Ecto neural progenitor cell (in vitro differentiated cells): ENCODE measurements at regions not wholly inside any gene's neighbourhood (a gene's known extent, or its start where the extent isn't known, plus 50 kb on each side); places are given as distances from the start of the nearest gene placed in this dataset.
A peak's percentile ranks its signal among the peaks of the same experiment; 100 is the strongest.

ENCODE experiments used
- DNase-seq: peaks from one replicate; pipeline ENCODE4 v3.0.0-alpha.2; 2018; ENCODE audit warnings: low spot score

DNA sequence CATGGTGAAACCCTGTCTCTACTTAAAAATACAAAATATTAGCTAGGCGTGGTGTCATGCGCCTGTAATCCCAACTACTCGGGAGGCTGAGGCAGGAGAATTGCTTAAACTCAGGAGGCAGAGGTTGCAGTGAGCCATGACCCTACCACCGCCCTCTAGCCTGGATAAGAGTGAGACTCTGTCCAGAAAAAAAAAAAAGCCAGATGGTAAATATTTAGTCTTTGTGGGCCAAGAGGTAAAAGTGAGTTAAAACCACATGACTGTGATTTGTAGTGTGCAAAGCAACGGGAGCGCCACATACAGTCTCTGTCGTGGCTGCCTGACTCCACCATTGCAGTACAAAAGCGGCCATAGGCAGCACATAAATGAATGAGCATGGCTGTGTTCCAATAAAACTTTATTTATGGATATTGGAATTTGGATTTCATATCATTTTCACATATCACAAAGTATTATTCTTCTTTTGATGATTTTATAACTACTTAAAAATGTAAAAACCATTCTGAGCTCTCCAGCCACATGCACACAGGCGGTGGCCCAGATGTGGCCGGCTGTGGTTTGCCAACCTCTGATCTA, 51.8 kb upstream of the CASZ1 start:
- DNase-seq: no peak

DNA sequence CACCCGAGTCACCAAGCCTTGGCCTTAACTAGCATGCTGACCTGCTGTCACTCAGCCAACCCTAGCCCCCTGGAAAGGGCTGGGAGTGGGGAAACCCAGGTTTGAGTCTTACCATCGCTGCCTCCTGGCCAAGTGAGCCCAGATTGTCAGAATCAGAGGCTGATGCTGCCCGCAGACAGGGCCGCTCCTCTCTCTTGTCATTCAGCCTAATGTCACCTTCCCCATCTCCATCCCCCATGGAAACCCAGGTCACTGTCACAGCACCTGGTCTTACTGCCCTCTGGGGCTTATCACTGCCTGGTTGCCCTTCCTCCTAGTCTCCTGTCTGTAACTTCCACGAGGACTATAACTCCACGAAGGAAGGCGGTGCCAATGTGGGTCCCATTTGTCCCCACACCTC, 53.6 kb upstream of the CASZ1 start:
- DNase-seq: no peak

DNA sequence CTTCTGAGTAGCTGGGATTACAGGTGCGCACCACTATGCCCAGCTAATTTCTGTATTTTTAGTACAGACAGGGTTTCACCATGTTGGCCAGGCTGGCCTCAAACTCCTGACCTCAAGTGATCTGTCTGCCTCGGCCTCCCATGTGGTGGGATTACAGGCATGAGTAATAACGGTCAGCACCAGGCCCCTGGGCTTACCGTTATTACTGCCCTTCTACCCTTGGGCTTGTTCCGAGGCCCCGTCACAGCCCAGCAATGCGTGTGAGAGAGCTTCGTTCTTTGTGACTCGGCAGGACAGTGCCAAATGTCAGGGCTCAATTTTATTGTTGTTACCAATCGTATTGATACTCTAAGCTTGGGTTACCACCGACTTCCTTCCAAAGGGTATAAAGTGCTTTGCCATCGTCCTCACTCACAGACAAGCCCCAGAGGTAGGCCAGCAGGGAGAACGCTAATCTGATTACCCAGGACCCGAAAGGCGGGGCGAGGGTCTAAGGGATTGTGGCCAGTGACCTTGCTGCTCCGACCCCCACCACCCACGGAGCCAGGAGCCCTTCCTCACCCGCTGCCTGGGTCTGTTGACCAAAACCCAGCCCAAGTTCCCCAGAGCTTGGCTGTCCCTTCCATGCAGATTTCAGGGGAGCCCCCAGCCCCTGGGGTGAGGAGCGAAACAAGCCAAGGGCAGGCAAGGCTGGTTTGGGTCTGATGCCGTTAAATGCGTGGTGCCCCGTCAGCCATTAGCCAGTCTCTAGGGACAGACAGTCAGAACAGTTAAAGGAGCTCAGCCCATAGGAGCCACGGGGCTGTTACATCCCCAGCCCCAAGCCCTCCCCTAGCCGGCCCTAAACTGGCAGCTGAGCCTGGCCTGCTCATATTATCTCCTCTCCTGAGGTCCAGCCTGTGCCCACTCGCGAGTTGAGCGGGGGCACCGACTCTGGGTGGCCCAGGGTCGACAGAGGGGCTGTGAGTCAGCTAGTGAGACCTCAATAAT, 54.9 kb upstream of the CASZ1 start:
- no peak for DNase-seq

DNA sequence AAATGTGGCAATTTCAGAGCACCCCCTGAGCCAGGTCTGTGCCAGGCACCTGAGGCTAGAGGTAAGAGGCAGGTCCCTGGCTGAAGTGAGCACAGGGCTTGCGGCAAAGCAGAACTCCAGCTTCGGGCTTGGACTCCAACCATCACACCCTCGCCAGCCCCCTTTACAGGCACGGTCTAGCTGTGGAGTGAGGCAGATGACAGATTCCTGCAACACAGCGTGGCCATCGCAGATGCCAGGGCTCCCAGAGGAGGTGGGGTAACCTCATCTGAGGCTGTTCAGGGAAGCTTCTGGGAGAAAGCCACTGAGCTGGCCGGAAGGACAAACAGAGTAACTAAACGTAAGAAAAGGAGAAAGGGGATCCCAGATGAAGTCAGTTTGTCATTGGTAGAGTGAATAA, 55.6 kb upstream of the CASZ1 start:
- DNase-seq: no peak

DNA sequence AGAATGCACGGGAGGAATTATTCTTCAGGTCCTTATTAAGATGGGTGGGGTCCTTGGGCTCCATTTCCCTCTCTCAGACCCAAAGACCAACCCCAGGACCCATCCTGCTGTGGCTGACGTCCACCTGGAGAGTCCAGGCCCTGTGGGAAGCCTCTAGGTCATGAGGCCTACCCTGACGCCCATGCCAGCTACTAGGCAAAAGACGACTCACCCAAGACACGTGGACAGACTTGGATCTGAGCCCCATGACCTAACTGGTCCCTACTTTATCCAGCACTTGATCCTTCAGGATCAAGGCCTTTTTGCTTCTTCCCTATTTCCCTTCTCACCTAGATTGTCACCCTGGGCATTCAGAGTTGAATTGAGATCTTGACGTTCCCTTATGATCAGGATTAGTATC, 56.0 kb upstream of the CASZ1 start:
- no peak for DNase-seq

DNA sequence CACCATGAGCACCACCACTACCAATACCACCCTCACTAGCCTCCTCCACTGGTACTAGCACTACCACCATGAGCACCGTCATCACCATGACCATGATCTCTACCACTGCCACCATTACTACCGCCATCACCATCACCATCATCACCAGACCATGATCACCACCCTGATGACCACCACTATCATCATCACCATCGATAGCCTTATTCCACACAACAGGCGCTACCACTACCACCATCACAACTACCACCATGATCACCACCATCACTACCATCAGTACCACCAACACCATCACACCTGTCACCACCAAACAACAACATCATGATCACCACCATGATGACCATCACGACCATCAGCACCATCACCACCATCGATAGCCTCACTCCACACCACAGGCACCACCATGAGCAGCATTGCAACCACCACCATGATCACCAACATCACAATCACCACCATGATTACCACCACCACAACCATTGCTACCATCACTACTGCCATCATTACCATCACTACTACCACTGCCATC, 56.6 kb upstream of the CASZ1 start:
- DNase-seq: no peak

DNA sequence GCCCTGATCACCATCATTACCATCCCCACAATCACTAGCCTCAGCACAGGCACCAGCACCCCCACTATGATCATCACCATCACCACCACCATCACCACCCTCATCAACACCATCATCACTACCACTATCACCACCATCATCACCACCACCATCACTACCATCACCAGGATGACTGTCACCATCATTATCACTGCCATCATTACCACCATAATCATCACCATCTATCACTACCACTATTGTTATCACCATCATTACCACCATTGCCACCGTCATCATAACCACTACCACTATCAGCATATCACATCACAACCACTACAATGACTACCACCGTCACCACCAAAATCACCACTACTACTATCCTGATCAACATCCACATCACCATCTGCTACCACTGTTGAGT, 57.3 kb upstream of the CASZ1 start:
- no peak for DNase-seq

DNA sequence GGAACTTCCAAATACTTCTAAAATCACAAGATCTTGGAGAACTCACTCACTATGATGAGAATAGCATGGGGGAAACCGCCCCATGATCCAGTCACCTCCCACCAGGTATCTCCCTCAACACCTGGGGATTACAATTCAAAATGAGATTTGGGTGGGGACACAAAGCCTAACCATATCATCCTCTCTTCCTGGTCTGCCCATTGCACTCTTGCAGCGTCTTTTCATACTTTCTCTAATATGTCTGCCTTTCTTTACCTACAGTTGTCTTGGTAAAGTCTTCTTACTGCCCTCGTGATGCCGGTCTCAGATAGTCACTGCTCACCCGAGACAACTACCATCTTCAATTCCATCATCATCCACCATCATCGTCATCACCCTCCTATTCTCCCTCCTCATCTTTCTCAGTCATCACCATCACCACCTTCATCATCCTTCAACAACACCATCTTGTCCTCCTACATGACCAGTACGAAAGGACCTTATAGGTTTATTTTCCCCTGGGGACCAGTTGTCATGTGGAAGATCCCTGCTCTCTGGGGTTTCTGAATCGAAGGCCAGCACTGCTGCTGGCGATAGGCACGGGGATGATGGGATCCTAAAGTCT, 58.5 kb upstream of the CASZ1 start:
- DNase-seq: no peak

DNA sequence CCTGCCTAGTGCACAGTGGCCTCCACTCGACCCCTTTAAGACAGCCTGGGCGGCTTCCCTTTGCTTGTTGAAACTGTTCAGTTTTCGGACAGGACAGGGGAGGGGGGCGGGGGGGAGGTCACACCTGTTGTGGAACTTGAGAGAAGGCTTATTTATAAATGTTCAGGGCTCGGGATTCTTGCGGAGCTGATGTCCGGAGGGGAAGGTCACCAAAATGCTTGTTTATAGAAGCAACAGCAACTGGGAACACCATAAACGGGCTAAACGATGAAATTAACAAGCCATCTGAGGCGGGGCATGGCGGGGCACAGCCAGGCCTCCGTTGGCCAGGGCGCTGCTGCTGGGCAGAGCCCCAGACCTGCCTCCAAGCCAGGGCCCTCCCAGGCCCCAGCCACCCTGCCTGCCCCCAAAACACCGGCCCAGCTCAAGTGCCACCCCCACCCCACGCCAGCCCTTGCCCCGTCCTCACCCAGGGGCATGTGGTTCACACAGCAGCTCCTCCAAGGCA, 59.8 kb upstream of the CASZ1 start:
- DNase-seq: no peak

DNA sequence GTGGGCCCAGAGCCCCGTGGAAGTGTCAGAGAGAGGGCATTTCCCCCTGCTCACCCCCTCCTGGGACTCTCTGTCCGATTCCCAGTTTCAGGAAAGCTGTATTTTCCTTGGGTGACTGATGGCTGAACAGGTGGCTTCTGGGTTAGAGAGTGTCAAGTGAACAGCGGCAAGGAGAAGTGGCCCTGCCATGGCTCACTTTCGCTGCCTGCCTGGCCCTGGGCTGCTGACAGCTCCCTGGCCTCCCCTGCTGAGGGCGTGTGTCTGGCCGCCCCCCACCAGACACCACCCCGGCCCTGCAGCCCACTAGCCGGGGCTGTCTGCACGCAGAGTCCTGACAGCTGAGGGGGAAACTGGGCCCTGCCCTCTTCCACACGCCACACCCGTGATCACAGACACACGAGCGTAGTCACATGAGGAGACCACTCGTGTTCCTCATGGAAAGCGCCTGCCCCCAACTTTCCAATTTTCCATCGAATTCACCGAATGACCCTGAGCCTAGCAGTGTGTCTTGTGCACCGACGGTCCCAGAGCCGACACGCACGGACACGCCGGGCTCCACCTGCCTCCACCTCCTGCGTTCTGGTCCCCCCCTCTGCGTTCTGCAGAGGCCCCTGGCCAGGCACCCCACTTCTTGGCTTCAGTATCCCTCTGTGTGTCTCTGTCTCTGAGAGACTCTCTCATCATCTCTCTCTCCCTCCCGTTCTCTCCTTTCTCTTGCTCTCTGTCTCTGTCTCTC, 60.6 kb upstream of the CASZ1 start:
- no peak for DNase-seq

DNA sequence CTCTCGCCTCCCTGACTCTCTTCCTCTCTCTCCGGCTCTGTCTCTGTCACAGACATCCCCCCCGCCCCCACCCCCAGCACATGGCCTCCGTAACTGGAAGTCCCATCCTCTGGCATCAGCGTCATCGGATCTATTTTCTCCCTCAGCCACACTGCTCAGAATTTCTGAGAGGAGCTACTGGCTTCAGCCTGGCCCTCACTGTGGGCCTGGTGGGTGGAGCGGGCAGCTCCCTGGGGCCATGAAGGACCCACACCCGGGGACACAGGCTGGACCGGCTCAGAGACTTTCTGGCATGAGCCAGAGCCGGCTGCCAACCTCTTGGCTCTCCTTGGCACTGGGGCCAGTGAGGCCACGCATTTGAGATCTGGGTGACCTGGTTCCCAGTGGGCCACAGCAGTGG, 61.2 kb upstream of the CASZ1 start:
- no peak for DNase-seq

DNA sequence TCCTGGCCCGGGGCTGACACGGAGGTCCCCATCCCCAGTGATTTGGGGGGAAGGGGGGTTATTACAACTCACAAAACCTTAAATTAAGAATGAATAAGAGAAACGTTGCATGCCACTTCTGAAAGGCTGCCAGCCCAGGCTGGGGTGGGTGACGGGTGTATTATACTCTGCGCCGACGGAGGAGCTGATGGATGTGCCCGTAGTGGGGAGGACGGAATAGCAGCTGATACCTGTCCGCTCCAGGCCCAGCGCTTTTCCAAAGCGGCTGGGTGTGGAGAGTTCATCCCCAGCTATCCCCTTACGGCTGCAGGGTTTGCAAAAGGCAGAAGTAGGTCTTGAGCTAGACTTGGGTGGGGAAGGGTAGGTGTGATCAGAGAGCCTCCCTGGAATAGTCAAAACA, 63.8 kb upstream of the CASZ1 start:
- DNase-seq: no peak

DNA sequence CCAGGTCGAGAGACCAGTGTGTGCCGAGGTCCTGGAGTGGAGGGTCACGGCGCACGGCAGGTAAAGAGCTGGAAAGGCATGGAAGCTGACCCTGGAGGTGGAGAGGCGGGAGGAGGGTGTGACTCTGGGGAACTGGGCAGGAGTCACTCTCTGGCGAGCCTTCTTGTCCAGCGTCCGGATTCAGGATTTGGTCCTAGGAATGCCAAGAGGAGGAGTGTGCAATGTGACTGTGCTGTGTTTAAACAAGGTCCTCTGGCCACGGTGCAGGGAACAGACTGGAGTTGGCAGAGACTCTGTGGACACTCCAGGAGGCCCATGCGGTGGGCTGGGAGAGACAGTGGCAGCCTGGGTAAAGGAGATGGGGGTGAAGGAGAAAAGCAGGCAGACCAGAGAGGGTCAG, 64.2 kb upstream of the CASZ1 start:
- DNase-seq: no peak

DNA sequence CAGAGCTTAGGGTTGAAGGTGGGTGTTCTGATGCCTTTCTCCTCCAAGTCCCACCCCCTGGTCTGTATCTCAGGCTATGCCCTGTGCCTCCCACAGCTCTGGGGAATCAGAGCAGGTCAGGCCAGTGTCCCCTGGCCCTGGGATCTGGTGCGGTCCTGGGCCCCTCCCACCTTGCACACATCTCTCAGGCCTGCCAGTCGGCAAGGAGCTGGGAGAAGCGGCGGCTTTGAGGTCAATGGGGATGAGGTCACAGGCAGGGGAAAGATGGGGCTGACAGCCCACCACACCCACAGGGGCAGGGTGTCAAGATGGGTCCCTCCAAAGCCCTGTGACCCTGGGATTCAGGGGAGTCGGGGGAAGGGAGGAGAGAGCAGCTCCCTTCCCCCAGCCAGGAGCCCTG, 65.4 kb upstream of the CASZ1 start:
- no peak for DNase-seq

DNA sequence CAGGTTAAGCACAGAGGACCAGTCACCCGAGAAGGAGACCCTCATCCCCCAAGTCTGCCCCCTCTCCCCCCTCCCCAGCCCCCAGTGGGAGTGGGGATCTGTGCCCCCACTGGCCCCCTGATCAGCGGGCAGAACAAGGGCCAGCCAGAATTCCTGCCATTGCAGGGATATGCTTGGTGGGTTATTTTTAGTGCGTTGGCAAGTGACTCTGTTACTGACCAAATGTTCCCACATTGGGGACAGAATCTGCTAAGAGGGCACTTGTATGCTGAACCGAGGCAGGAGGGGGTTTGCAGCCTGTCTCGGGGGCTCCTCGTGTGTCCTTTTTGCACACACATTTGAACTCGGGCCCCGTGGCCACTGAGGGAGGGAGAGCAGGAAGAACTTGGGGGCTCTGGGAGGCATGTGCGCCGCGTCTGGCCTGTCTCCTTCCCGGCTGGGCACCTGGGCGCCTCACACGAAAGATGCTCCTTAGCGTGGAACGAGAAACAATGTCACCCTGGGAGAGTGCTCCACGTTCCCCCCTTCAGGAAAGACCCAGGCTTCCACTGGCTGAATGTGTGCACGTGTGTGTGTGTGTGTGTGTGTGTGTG, 66.4 kb upstream of the CASZ1 start:
- no peak for DNase-seq

DNA sequence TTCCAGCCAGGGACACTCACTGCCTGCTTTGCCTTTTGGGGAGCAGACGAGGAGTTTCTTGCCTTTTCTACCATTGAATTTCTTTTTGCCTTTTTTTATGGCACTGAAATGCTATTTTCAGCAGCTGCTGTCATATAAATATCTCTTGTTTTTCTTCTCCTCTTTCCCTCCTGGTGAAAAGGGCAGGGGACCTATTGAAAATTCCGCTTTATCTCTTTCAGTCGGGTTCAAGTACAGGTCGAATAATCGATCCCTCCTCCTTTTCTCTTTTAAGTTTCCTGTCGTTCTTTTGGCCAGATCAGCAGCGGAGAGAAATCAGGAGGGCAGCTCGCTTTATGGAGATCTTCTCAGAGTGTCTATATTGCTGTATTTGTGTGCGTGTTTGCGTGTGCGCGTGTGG, 67.4 kb upstream of the CASZ1 start:
- DNase-seq: no peak

DNA sequence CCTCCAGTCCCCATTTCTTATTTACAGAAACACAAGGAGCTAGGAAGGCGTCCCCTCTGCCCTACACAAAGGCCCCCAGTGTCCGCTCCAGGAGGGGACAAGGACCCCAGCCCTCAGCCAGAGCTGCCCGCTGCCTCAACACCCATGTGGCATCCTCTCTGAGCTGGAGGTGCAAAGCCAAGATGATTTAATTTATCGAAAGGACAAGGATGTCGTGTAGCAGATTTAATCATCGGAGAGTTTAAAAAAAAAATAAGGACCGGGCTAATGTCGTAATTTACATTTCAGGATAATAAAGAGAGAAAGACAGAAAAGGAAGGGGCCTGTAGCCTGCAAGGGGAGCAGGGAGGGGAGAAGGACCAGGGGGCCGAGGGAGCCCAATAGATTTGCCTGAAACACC, 68.3 kb upstream of the CASZ1 start:
- no peak for DNase-seq

DNA sequence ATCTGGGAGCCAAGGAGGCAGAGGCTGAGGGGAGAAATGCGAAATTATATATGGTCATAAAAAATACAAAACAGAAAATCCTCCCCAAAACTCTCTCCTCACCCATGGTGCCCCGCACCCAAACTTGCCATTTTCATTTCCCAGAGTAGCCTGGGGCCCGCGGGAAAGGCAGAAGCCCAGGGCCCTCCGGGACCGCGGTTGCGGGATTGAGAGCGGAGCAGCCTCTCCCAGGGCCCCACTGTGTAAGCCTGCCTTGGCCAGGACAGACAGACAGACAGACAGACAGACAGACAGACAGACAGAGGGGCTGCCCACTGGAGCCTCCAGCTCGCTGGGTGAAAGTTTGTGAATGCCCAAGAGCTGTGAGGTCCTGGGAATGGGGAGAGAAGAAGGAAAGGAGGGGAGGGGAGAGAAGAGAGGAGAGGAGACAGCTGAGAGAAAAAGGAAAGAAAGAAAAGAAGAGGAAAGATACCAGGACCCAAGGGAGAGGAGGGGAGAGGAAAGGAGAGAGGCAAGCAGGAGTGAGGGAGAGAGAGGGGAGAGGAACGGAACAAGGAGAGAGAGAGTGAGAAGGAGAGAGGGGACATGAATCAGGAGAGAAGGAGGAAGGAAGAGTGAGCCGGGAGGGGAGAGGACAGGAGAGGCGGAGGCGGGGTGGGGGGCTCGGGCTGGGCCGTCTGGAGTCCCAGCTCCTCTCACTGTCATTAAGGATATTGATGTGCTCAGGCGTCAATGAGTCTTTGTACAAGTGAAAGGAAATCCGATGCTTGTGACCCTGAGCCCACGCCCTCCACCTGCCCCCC, 69.3 kb upstream of the CASZ1 start:
- no peak for DNase-seq

DNA sequence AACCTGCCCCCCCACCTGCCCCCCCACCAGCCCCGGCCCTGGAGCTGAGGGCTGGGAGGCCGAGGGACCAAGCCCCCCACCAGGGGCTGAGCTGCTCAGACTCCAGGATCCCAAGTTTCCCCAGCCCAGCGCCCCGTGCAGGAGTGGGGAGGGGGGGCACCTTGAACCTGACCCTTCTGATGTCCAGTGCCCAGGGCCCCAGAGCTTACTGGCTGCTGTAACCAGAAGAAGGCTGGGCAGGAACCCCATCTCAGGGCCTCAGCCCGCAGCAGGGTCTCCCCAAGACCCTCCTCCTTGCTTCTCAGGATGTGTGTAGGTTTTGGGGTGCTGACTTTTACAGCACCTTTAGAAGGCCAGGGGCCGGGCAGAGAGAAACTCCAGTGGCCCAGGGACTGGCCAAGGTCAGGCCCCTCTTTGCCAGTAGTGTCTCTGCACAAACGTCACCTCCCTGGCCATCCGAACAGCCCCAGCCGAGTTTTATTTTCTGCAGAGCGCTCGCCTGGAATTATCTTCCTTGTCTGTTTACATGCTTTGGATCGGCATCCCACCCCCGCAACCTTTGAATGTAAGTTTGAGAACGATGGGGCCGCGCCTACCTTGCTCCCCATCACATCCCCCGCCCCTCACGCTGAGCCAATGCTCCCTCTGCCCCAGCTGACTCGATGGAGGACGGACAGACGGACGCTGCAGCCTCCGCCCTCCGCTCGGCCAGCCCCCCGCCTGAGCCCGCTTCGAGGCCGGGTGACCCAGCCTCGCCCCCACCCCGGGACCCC, 70.1 kb upstream of the CASZ1 start:
- DNase-seq: no peak

DNA sequence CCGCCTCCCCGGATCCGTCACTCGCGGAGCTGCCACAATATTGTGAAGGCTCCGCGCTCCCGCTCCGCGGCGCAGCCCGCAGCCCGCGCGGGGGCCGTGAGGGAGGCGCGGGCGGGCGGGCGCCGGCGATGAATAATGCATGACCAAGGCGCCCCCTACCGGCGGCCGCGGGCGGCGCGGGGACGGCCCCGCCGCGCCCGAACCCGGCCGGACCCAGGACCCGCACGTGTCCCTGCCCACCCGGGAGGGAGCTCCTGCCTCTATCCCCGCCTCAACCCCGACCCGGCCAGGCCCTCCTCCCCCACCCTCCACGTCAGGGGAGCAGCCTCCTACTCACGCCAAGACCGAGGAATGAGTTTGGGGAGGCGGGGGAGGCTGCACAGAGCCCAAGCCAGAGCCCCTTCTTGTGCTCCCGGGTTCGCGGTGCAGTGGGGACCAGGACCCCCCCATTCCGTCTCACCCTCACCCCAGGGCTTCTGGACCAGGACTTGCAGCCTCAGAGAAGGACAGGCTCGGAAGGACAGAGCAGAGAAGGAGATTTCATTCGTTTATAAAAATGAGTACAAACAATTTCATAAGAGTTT, 70.8 kb upstream of the CASZ1 start:
- peak; percentile 88 for DNase-seq
